Dendritic cell treated with granulocyte-macrophage colony-stimulating factor and Interleukin-4, amounts not matched to agents 40 ng/mL and 50 ng/mL, for 4 days (primary cell): ENCODE measurements at regions not wholly inside any gene's neighbourhood (a gene's known extent, or its start where the extent isn't known, plus 50 kb on each side); places are given as distances from the start of the nearest gene placed in this dataset.

Source experiments
- H3K27ac Mint-ChIP-seq: one replicate; pipeline ENCODE4 v1.8.0; 2022; ENCODE audit warnings: mild to moderate bottlenecking, mixed read lengths
- H3K27me3 Mint-ChIP-seq: one replicate; pipeline ENCODE4 v1.8.0; 2022; ENCODE audit warnings: mild to moderate bottlenecking, mixed read lengths
- H3K36me3 Mint-ChIP-seq: one replicate; pipeline ENCODE4 v1.8.0; 2022; ENCODE audit warnings: low read depth, mixed read lengths
- H3K4me1 Mint-ChIP-seq: one replicate; pipeline ENCODE4 v1.8.0; 2022; ENCODE audit warnings: low read depth, mixed read lengths
- H3K4me3 Mint-ChIP-seq: one replicate; pipeline ENCODE4 v1.8.0; 2022; ENCODE audit warnings: mild to moderate bottlenecking, moderate library complexity, mixed read lengths
- H3K9me3 Mint-ChIP-seq: one replicate; pipeline ENCODE4 v1.8.0; 2022; ENCODE audit warnings: mixed read lengths
- intact Hi-C: fragments of 100-400 bp; cut with micrococcal nuclease; formaldehyde crosslinking; loops from one replicate; pipeline ENCODE4 v1.15.0; 2022

- H3K4me1 Mint-ChIP-seq: peaks cover 14% of the 10 kb centered on the region
- H3K27me3 Mint-ChIP-seq: peaks cover 13% of the 10 kb centered on the region
- H3K27ac Mint-ChIP-seq: no peak overlapping the region
- no peaks in the 10 kb centered on the region for H3K36me3 Mint-ChIP-seq
- H3K4me3 Mint-ChIP-seq: no peak overlapping the region
- intact Hi-C loops: no loop called here
- peaks cover 12% of the 10 kb centered on the region for H3K9me3 Mint-ChIP-seq
Measured at GRCh38 chr2:101558740-101559525, 84.0 kb upstream of the RFX8 start.

DNA sequence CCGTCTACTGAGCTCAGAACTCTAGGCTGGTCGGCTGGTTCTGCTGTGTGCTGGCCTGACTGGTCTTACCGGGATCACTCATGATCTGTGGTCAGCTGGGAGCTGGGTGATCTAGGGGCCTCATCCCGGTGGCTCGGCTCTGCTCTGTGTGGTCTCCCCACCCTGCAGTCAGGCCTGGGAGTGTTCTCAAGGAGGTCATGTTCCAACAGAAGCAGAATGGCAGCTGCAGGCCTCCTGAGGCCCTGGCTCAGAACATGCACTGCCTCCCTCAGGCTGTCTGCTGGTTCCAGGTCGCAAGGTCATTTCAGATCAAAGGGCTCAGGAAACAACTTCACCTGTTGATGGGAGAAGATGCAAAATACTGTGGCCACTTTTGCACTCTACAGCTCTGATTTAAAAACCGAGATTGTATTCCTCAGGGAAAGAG lies 81.1 kb upstream of the RFX8 start:
- Mint-ChIP-seq H3K27ac (no peak overlapping the region), H3K36me3 (no peaks in the 10 kb centered on the region), H3K9me3 (peaks cover 10% of the 10 kb centered on the region), H3K4me1 (peaks cover 23% of the 10 kb centered on the region), H3K4me3 (no peak overlapping the region), H3K27me3 (peaks cover 8% of the 10 kb centered on the region)
- intact Hi-C loops: no loop called here

DNA sequence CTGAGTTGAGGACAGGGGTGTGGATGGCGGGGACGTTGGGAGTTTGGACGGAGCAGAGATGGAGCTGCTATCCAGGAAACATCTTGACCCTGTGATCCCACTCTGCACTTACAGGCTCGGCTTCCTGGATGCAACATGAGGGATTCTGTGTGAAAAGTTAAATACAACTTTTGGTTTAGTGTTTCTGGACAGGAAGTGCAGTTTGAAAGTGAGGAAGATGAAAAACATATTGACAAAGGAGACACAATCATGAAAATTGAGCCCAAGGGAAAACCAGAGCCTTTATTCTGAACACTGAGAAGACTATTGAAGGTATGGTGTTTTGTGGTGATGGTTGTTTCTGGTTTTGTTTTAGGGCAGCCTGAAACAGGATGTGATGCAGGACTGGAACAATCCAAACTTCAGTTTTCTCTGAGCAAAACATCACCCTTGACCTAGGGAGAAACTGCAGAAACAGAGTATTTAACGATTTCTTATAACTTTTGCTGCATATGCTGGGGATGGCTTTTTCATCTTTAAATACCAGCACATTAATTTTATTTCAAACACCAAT lies 76.5 kb upstream of the RFX8 start:
- no peaks in the 10 kb centered on the region for H3K36me3 Mint-ChIP-seq
- no peaks in the 10 kb centered on the region for H3K9me3 Mint-ChIP-seq
- intact Hi-C loops: no loop called here
- no peak overlapping the region for H3K27ac Mint-ChIP-seq
- peaks cover 26% of the 10 kb centered on the region for H3K4me1 Mint-ChIP-seq
- peaks cover 12% of the 10 kb centered on the region for H3K27me3 Mint-ChIP-seq
- no peak overlapping the region for H3K4me3 Mint-ChIP-seq

GRCh38 chr2:101550555-101550954 lies 75.6 kb upstream of the RFX8 start:
- Mint-ChIP-seq H3K36me3 (no peaks in the 10 kb centered on the region), H3K9me3 (no peaks in the 10 kb centered on the region), H3K4me3 (no peak overlapping the region), H3K27me3 (peaks cover 9% of the 10 kb centered on the region), H3K27ac (no peak overlapping the region), H3K4me1 (peaks cover 34% of the 10 kb centered on the region)
- intact Hi-C loops: no loop called here

DNA sequence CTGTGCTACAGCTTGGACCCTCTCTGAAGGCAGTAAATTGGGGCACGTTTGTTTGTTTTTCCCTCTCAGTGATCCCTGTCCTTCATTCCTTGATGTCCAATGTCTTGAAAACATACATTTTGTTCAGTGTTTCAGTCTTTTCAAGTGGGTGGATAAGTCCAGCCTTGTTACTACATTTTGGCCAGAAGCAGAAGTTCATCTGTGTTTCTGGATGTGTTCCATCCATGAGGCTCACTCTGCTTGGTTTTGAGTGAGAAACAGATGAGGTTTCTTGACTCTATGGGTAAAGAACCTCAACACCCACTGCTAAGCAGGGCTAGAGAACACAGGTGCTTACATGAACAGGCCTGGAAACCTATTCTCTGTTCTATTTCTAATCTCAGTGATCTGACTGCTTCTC lies 74.5 kb upstream of the RFX8 start:
- H3K27ac Mint-ChIP-seq: no peak overlapping the region
- H3K4me1 Mint-ChIP-seq: peaks cover 42% of the 10 kb centered on the region
- no peak overlapping the region for H3K4me3 Mint-ChIP-seq
- H3K36me3 Mint-ChIP-seq: no peaks in the 10 kb centered on the region
- no peaks in the 10 kb centered on the region for H3K9me3 Mint-ChIP-seq
- peaks cover 16% of the 10 kb centered on the region for H3K27me3 Mint-ChIP-seq
- intact Hi-C loops: no loop called here

DNA sequence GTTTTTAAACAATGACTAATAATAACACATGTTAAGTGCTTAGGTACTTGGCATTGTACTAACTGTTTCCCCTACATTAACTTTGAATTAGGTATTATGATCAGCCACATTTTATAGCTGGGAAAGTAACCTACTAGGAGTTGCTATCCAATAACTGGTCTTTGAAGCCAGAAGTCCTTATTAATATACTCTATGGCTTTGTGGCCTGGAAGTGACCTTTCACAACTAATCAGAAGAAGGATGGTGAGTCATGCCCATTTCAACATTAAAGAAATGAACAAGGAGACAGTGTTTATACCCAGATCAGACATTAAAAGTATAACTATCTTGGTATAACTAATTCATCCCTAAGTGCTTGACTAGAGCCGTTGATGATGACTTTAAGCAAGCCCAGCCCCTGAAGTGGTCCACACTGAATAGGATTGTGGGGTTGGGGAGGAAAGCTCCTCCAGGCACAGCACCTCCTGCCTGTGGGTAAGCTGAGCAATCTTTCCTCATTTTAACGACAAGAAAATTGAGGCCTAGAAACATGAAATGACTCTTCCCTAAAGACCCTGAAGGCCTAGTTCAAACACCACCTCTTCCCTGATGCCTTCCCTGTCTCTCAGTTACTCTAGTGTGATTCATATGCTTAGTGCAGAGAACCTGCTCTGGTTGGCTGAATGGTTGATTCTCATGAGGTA lies 71.6 kb upstream of the RFX8 start:
- intact Hi-C loops: no loop called here
- Mint-ChIP-seq H3K4me3 (no peak overlapping the region), H3K9me3 (peaks cover 9% of the 10 kb centered on the region), H3K27ac (no peak overlapping the region), H3K27me3 (peaks cover 21% of the 10 kb centered on the region), H3K36me3 (no peaks in the 10 kb centered on the region), H3K4me1 (peaks cover 33% of the 10 kb centered on the region)

DNA sequence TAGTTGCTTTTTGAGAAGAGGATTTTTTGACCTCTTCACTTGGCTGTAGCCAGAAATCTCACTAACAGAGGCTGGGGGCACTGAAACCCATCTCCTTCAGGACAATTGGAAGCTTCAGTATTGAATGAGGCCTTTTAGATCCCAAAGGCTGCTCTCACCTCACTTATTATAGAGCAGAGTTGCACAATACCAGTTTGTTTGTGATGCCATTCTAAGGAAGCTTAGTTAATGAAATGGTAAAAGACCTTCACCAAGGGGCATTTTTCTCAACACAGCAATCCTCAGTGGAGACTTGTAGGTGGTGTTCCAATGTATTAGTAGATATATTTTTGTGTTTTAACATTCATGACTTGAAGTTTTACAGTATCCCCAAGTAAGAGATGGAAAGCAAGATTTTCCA lies 71.0 kb upstream of the RFX8 start:
- no peaks in the 10 kb centered on the region for H3K36me3 Mint-ChIP-seq
- peaks cover 9% of the 10 kb centered on the region for H3K9me3 Mint-ChIP-seq
- intact Hi-C loops: no loop called here
- H3K4me1 Mint-ChIP-seq: peaks cover 28% of the 10 kb centered on the region
- H3K27ac Mint-ChIP-seq: no peak overlapping the region
- H3K4me3 Mint-ChIP-seq: no peak overlapping the region
- peaks cover 17% of the 10 kb centered on the region for H3K27me3 Mint-ChIP-seq

- no peaks in the 10 kb centered on the region for H3K36me3 Mint-ChIP-seq
- no peak overlapping the region for H3K27ac Mint-ChIP-seq
- H3K4me1 Mint-ChIP-seq: peaks cover 7% of the 10 kb centered on the region
- no peak overlapping the region for H3K4me3 Mint-ChIP-seq
- H3K27me3 Mint-ChIP-seq: peaks cover 13% of the 10 kb centered on the region
- peaks cover 9% of the 10 kb centered on the region for H3K9me3 Mint-ChIP-seq
- intact Hi-C loops: no loop called here
Measured at GRCh38 chr2:101540518-101540917, 65.6 kb upstream of the RFX8 start.

DNA sequence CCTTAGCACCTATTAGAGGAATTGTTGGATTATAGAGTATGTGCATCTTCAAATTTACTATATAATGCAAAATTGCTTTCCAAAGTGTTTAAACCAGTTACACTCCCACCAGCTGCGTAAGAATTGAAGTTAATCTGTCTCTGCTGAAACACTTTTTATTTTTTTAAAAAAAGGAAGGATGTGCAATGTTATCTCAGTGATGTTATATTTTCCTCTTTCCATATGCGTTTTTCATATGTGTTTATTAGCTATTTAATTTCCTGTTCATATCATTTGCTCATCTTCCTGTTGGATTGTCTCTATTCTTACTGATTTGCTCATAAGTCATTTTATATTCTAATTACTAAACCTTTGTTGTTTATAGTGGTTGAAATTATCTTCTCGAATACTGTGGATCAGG lies 63.2 kb upstream of the RFX8 start:
- Mint-ChIP-seq H3K4me1 (peaks cover 22% of the 10 kb centered on the region), H3K4me3 (no peak overlapping the region), H3K36me3 (no peaks in the 10 kb centered on the region), H3K27ac (no peak overlapping the region), H3K27me3 (peaks cover 1% of the 10 kb centered on the region), H3K9me3 (peaks cover 2% of the 10 kb centered on the region)
- intact Hi-C loops: no loop called here

DNA sequence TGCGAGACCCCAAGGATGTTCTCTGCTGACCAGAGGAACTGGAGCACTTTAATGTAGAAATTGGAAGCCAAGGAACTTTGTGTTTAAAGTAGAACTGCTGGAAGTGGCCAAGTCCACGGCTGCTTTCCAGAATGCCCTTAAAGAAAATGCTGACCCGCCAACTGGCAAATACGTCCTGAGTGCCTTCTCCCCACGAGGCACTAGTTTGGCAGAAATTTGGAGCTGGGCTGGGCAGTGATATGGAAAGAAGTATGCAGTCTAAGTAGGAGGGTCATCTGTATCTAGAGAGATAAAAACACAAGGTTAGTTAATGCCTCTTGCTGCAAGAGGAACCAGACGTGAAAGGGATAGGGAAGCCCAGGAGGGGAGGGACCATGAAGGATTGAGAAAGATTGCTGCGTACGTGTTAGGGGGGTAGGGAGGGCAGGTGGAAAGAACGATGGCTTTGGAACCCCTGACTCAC lies 59.3 kb upstream of the RFX8 start:
- Mint-ChIP-seq H3K27me3 (peaks cover under 1% of the 10 kb centered on the region), H3K4me3 (no peak overlapping the region), H3K27ac (peak overlapping the region; percentile 14), H3K4me1 (peaks cover 23% of the 10 kb centered on the region), H3K36me3 (no peaks in the 10 kb centered on the region), H3K9me3 (no peaks in the 10 kb centered on the region)
- intact Hi-C loops: loop anchor here (2.0 kb wide), 1 partner anchor 37 kb away; no protein-coding TSS in a partner anchor

DNA sequence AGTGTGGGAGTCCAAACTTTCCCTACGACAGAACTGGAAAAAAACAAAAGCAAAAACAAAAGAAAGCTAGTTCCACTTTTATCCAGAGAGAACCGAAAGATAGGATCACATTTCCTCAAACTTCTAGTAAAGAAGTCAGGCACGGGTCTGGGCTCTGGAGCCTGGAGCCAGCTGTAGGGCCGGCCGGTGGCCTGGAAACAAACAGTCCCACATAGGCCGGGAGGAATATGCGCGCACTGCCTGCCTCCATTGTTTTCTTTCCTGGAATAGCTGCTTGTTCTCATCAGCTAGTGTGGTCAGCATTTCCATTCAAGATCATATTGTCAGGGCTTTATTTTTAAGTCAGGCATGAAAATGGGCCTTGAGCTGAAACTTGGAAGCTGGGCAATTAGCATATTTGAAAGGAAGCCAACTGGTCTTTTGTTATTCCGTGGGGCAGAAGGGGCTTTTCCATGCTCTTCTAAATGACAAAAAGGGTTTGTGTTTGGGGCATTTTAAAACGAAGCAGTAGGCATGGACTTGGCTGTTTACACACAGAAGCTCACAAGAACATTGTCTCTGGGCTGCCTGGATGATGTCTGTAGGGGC lies 58.7 kb upstream of the RFX8 start:
- peaks cover 23% of the 10 kb centered on the region for H3K4me1 Mint-ChIP-seq
- intact Hi-C loops: loop anchor here (2.0 kb wide), 1 partner anchor 37 kb away; no protein-coding TSS in a partner anchor
- H3K4me3 Mint-ChIP-seq: no peak overlapping the region
- H3K27me3 Mint-ChIP-seq: peaks cover 3% of the 10 kb centered on the region
- H3K36me3 Mint-ChIP-seq: no peaks in the 10 kb centered on the region
- H3K27ac Mint-ChIP-seq: peak overlapping the region; percentile 14
- no peaks in the 10 kb centered on the region for H3K9me3 Mint-ChIP-seq

GRCh38 chr2:101528501-101528900 lies 53.6 kb upstream of the RFX8 start:
- intact Hi-C loops: loop anchor here (10.0 kb wide), 1 partner anchor 86 kb away; no protein-coding TSS in a partner anchor
- Mint-ChIP-seq H3K36me3 (no peaks in the 10 kb centered on the region), H3K4me3 (no peak overlapping the region), H3K27ac (no peak overlapping the region), H3K27me3 (peaks cover 29% of the 10 kb centered on the region), H3K9me3 (no peaks in the 10 kb centered on the region), H3K4me1 (peaks cover 18% of the 10 kb centered on the region)

DNA sequence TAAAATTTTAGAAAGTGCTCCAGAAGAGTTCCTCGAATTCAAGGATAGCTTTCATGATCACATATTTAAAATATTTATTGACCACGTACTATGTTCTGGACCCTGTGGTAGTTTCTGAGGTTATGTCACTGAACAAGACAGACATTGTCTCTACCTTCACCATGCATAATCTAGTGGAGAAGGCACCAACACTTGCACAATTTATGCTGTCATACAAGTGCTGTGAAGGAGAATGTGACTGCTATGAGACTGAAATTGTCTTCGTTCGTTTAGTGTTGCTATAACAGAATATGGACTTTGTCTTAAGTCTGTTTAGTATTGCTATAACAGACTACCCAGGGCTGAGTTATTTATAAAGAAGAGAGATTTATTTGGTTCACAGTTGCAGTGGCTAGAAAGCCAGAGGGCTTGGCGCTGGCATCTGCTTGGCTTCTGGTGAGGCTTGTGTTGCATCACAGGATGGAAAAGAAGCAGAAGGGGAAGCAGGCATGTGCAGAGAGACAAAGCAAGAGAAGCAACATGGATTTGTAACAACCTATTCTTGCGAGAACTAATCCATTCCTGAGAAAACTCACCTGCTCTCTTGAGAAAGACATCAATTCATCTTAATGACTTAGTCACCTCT lies 50.0 kb upstream of the RFX8 start:
- intact Hi-C loops: loop anchor here (10.0 kb wide), 1 partner anchor 90 kb away; no protein-coding TSS in a partner anchor
- Mint-ChIP-seq H3K4me3 (no peak overlapping the region), H3K27me3 (peaks cover 38% of the 10 kb centered on the region), H3K36me3 (no peaks in the 10 kb centered on the region), H3K27ac (no peak overlapping the region), H3K9me3 (no peaks in the 10 kb centered on the region), H3K4me1 (peaks cover 31% of the 10 kb centered on the region)
